ENCODE measurements at regions not wholly inside any gene's neighbourhood (a gene's known extent, or its start where the extent isn't known, plus 50 kb on each side); places are given as distances from the start of the nearest gene placed in this dataset.
"Not testable (repeated sequence)": the region's sequence is repeated elsewhere in the genome, so short reads cannot be mapped to it uniquely, and the experiment has no call there.

GRCh38 chr17:45601605-45602539, 111.4 kb upstream of the PLEKHM1 start:
- not testable (repeated sequence) for H3K9me3 Mint-ChIP-seq; H3K27me3 Mint-ChIP-seq (ENCODE audit: low read depth); DNase-seq; H3K4me3 Mint-ChIP-seq; H3K4me1 Mint-ChIP-seq (ENCODE audit: low read depth); H3K36me3 Mint-ChIP-seq (ENCODE audit: insufficient read depth in 2 of 2); H3K27ac Mint-ChIP-seq
- ATAC-seq (replicated peaks in 1 of 2): peak in 1 of 2 donors; percentile 34

DNA sequence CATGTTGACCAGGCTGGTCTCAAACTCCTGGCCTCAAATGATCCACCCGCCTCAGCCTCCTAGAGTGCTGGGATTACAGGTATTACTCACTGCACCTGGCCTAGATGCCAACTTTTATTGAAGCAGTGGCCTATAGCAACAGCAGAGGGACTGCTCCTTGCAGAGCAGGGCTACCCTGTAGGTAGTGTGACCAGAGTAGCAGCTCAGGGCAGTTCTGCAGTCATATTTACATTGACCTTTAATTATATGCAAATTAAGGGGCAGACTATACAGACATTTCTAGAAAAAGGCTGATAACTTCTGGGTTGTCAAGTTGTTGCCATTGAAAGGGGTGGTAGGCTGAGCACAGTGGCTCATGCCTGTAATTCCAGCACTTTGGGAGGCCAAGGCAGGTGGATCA, 115.2 kb upstream of the PLEKHM1 start:
- H3K4me1 Mint-ChIP-seq (ENCODE audit: low read depth); ATAC-seq (replicated peaks in 1 of 2); H3K9me3 Mint-ChIP-seq; H3K27ac Mint-ChIP-seq; DNase-seq; H3K27me3 Mint-ChIP-seq (ENCODE audit: low read depth); H3K36me3 Mint-ChIP-seq (ENCODE audit: insufficient read depth in 2 of 2); H3K4me3 Mint-ChIP-seq: not testable (repeated sequence)

DNA sequence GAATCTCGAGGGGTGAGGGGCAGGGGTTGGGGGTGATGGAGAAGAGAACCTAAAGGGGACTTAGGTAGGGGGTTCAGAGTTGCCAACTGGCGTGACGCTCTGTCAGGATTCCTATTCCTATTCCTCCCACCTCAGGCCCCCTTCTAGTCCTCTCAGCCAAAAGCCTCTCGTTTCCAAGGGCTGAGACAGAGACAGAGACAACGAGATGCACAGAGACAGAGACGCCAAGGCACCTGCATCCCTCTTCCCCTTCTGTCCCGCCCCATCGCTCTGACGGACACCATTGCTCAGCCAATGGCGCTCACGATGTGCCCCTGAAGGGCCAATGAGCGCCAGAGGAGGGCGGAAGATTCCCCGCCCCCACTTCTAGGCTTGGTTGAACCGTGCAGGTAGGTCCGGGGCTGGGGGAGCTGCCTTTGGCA, 129.5 kb upstream of the PLEKHM1 start:
- H3K27me3 Mint-ChIP-seq (ENCODE audit: low read depth): not testable (repeated sequence)

DNA sequence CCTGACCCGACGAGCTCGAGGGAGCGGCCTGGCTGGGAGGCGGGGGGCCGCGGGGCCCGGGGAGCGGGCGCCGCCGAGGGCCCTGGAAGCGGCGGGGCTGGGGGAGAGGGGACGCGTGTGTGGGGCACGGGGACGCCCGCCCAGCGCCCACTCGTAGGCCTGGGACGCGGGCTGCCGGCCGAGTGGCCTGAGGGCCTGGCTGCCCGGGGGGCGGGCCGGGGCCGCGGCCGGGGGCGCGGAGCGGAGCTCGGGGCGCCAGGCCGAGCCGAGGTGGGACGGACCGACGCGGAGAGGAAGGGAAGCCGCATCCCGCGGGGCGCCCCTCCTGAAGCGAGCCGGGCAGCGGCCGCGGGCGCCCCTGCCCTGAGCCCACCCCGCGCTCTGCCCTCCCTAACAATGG, 129.9 kb upstream of the PLEKHM1 start:
- peak overlapping the region in 1 of 2 donors; percentile 90 for H3K4me3 Mint-ChIP-seq
- DNase-seq (peak in 1 of 2 donors; percentile 35), ATAC-seq (replicated peaks in 1 of 2) (peak; percentile 73 to 84)
- not testable (repeated sequence) for H3K9me3 Mint-ChIP-seq; H3K27ac Mint-ChIP-seq; H3K27me3 Mint-ChIP-seq (ENCODE audit: low read depth); H3K4me1 Mint-ChIP-seq (ENCODE audit: low read depth); H3K36me3 Mint-ChIP-seq (ENCODE audit: insufficient read depth in 2 of 2)

More for the DNA sequence above, 129.5 kb upstream of the PLEKHM1 start:
- not testable (repeated sequence) for H3K9me3 Mint-ChIP-seq; H3K4me1 Mint-ChIP-seq (ENCODE audit: low read depth); H3K36me3 Mint-ChIP-seq (ENCODE audit: insufficient read depth in 2 of 2)
- peak; percentile 97 to 100 for ATAC-seq (replicated peaks in 1 of 2)
- peak overlapping the region in 1 of 2 donors; percentile 90 for H3K4me3 Mint-ChIP-seq
- peak in 1 of 2 donors; percentile 88 for DNase-seq
- H3K27ac Mint-ChIP-seq: peak overlapping the region; percentile 76

GRCh38 chr17:45621087-45621486, 130.6 kb upstream of the PLEKHM1 start:
- peak overlapping the region in 1 of 2 donors; percentile 29 for H3K4me3 Mint-ChIP-seq
- not testable (repeated sequence) for H3K36me3 Mint-ChIP-seq (ENCODE audit: insufficient read depth in 2 of 2); ATAC-seq (replicated peaks in 1 of 2); H3K27ac Mint-ChIP-seq; H3K4me1 Mint-ChIP-seq (ENCODE audit: low read depth); H3K9me3 Mint-ChIP-seq; H3K27me3 Mint-ChIP-seq (ENCODE audit: low read depth); DNase-seq

DNA sequence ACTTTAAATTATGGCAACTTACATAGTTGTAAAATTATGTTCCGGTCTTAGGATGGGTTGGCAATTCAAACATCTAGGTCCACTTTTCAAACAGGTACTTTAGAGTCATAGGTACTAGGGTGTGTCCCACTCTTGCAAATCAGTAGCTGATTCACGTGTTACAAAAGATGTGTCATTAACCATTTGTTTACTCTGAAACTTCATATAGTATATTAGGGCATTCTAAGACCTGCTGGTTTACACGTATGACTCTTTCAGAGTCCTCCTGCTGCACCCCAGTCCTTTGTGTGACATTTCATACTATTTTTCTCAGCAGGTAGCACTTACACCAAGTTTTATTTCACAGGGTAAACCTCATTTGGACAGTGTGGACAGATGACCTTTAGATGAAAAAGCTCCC, 131.8 kb upstream of the PLEKHM1 start:
- not testable (repeated sequence) for H3K36me3 Mint-ChIP-seq (ENCODE audit: insufficient read depth in 2 of 2); H3K27ac Mint-ChIP-seq; H3K9me3 Mint-ChIP-seq; DNase-seq; H3K4me1 Mint-ChIP-seq (ENCODE audit: low read depth); H3K27me3 Mint-ChIP-seq (ENCODE audit: low read depth)
- peak; percentile 25 to 51 for ATAC-seq (replicated peaks in 1 of 2)
- peak overlapping the region in 1 of 2 donors; percentile 58 for H3K4me3 Mint-ChIP-seq

DNA sequence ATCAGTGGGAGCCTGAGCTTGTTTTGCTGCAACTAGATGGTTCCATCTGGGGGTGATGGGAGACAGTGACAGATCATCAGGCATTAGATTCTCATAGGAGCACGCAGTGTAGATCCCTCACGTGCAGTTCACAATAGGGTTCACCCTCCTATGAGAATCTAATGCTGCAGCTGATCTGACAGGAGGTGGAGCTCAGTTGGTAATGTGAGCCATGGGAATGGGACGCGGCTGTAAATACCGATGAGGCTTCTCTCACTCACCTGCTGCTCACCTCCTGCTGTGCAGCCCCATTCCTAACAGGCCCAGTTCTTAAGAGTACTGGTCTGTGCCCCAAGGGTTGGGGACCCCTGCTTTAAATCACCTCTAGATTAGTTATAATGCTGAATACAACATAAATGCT, 137.5 kb upstream of the PLEKHM1 start:
- no peaks in the 10 kb centered on the region for H3K9me3 Mint-ChIP-seq
- H3K27me3 Mint-ChIP-seq (ENCODE audit: low read depth): no peaks in the 10 kb centered on the region
- H3K4me1 Mint-ChIP-seq (ENCODE audit: low read depth): peaks cover 6% of the 10 kb centered on the region
- ATAC-seq (replicated peaks in 1 of 2): no peak
- H3K27ac Mint-ChIP-seq: no peak overlapping the region
- DNase-seq: no peak
- H3K36me3 Mint-ChIP-seq (ENCODE audit: insufficient read depth in 2 of 2): peaks cover 2 to 19% of the 10 kb centered on the region in 2 donors
- H3K4me3 Mint-ChIP-seq: no peak overlapping the region

GRCh38 chr17:45631941-45632340, 141.4 kb upstream of the PLEKHM1 start:
- DNase-seq (no peak), ATAC-seq (replicated peaks in 1 of 2) (no peak)
- Mint-ChIP-seq H3K27me3 (ENCODE audit: low read depth) (no peaks in the 10 kb centered on the region), H3K36me3 (ENCODE audit: insufficient read depth in 2 of 2) (peaks cover 2 to 22% of the 10 kb centered on the region in 2 donors), H3K9me3 (no peaks in the 10 kb centered on the region), H3K4me3 (no peak overlapping the region), H3K27ac (no peak overlapping the region), H3K4me1 (ENCODE audit: low read depth) (peaks cover 6% of the 10 kb centered on the region)

- Mint-ChIP-seq H3K27ac (no peak overlapping the region), H3K9me3 (no peaks in the 10 kb centered on the region), H3K4me3 (no peak overlapping the region), H3K36me3 (ENCODE audit: insufficient read depth in 2 of 2) (peaks cover 0 to 3% of the 10 kb centered on the region in 2 donors), H3K27me3 (ENCODE audit: low read depth) (no peaks in the 10 kb centered on the region), H3K4me1 (ENCODE audit: low read depth) (peaks cover 12% of the 10 kb centered on the region)
- ATAC-seq (replicated peaks in 1 of 2) (no peak), DNase-seq (no peak)
Measured at GRCh38 chr17:45639297-45639849, 144.7 kb upstream of the CRHR1 start.

DNA sequence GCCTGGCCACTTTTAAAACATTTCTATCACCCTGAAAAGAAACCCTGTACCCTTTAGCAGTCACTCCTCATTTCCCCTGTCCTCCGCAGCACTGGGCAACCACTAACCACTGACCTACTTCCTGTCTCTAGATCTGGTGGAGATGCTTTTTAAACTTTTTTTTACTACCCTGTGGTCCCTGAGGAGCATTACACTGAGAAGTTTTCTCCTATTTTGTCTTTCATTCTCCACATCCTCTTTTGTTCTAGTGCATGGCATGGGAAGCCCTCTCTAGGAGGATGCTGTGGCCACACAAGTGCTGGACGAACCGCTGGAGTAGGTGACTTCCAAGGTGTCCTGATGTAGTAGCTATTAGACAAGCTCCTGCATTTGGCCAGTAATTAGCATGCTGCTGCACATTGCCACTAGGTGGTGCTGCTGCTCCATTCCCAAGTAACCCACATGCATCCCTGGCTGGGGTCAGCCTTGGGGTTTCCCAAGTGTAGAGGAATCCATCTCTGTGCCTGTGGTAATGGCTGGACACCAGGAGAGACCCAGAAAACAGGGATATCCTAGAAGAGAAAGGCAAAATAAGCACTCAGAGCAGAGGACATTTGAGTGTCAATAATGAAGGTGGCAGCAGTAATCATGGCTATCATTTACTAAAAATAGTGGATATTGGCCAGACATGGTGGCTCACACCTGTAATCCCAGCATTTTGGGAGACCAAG, 143.8 kb upstream of the CRHR1 start:
- no peak overlapping the region for H3K27ac Mint-ChIP-seq
- H3K4me1 Mint-ChIP-seq (ENCODE audit: low read depth): peaks cover 16% of the 10 kb centered on the region
- no peaks in the 10 kb centered on the region for H3K27me3 Mint-ChIP-seq (ENCODE audit: low read depth)
- no peaks in the 10 kb centered on the region for H3K9me3 Mint-ChIP-seq
- H3K4me3 Mint-ChIP-seq: no peak overlapping the region
- ATAC-seq (replicated peaks in 1 of 2) (peak; percentile 69 to 72), DNase-seq (peak; percentile 65 to 71)
- H3K36me3 Mint-ChIP-seq (ENCODE audit: insufficient read depth in 2 of 2): peaks cover 0 to 3% of the 10 kb centered on the region in 2 donors

DNA sequence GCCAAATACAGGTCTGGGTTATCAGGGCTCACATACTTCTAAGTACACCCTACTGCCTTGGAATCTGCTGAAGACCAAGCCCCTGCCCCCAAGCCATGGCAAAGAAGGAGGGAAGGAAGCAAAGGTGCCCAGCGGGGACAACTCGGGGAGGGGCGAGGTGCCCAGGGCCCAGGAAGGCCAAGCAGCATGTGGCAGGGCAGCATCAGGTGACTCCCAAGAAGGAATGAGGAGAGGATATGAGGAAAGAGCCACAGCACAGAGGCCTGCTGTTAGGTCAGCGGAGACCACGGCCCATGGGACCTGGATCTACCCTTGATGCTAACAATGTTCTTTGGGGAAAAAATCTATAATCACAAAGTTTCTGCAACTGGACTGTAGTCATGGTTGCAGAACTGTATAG, 142.6 kb upstream of the CRHR1 start:
- Mint-ChIP-seq H3K27me3 (ENCODE audit: low read depth) (no peaks in the 10 kb centered on the region), H3K4me3 (no peak overlapping the region), H3K36me3 (ENCODE audit: insufficient read depth in 2 of 2) (peaks cover 0 to 3% of the 10 kb centered on the region in 2 donors), H3K27ac (no peak overlapping the region), H3K9me3 (no peaks in the 10 kb centered on the region), H3K4me1 (ENCODE audit: low read depth) (peaks cover 23% of the 10 kb centered on the region)
- no peak for DNase-seq
- ATAC-seq (replicated peaks in 1 of 2): no peak

DNA sequence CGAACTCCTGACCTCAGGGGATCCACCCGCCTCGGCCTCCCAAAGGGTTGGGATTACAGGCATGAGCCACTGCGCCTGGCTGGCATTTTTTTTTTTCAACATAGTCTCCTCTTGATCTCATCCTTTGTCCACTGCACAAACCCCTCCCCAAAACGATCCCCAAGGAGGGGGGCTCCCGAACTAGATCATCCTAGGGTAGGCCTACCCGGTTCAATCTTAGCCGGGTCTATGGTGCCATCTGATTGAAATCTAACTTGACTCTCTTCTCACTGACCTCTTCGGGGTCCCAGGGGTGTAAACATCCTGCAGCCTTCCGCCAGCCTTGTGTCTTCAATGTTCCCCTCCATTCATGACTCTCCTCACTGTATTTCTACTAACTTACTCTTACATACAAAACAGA, 140.5 kb upstream of the CRHR1 start:
- H3K36me3 Mint-ChIP-seq (ENCODE audit: insufficient read depth in 2 of 2): peaks cover 0 to 3% of the 10 kb centered on the region in 2 donors
- ATAC-seq (replicated peaks in 1 of 2) (no peak), DNase-seq (no peak)
- no peaks in the 10 kb centered on the region for H3K27me3 Mint-ChIP-seq (ENCODE audit: low read depth)
- H3K9me3 Mint-ChIP-seq: no peaks in the 10 kb centered on the region
- peaks cover 24% of the 10 kb centered on the region for H3K4me1 Mint-ChIP-seq (ENCODE audit: low read depth)
- no peak overlapping the region for H3K27ac Mint-ChIP-seq
- no peak overlapping the region for H3K4me3 Mint-ChIP-seq

- not testable (repeated sequence) for H3K27me3 Mint-ChIP-seq (ENCODE audit: low read depth)
Measured at GRCh38 chr17:45644637-45645036, 139.5 kb upstream of the CRHR1 start.

More at GRCh38 chr17:45644637-45645036, 139.5 kb upstream of the CRHR1 start:
- not testable (repeated sequence) for DNase-seq; H3K9me3 Mint-ChIP-seq; H3K27ac Mint-ChIP-seq; H3K36me3 Mint-ChIP-seq (ENCODE audit: insufficient read depth in 2 of 2); ATAC-seq (replicated peaks in 1 of 2); H3K4me3 Mint-ChIP-seq
- H3K4me1 Mint-ChIP-seq (ENCODE audit: low read depth): peaks cover 24% of the 10 kb centered on the region
